GM12891 (cell line): ENCODE measurements at regions not wholly inside any gene's neighbourhood (a gene's known extent, or its start where the extent isn't known, plus 50 kb on each side); places are given as distances from the start of the nearest gene placed in this dataset.

Source experiments
- POLR2A ChIP-seq: IDR thresholded peaks from 2 replicates; pipeline ENCODE4 v1.6.1; 2011; ENCODE audit warnings: low read depth, low read length, control low read depth
- POLR2AphosphoS5 ChIP-seq: IDR thresholded peaks from 2 replicates; pipeline ENCODE4 v1.6.1; 2011; ENCODE audit warnings: low read depth, low read length, control low read depth
- POU2F2 ChIP-seq: IDR thresholded peaks from 2 replicates; pipeline ENCODE4 v1.6.1; 2011; ENCODE audit warnings: low read depth, mild to moderate bottlenecking, control low read depth, low read length, moderate library complexity
- TAF1 ChIP-seq: IDR thresholded peaks from 2 replicates; pipeline ENCODE4 v1.6.1; 2011; ENCODE audit warnings: low read depth, low read length, control low read depth

- TF ChIP-seq POLR2A (no peak), POLR2AphosphoS5 (no peak), TAF1 (no peak), POU2F2 (no peak)
Observed at GRCh38 chr16:26295625-26296304, 604.0 kb downstream of the HS3ST4 start.
